HPDE6-E6E7 (cell line): ENCODE measurements at regions not wholly inside any gene's neighbourhood (a gene's known extent, or its start where the extent isn't known, plus 50 kb on each side); places are given as distances from the start of the nearest gene placed in this dataset.

Experiments used
- DNase-seq: peaks from one replicate; pipeline ENCODE4 v3.0.0; 2011; ENCODE audit warnings: missing footprints; ENCODE audit errors: extremely low spot score

DNA sequence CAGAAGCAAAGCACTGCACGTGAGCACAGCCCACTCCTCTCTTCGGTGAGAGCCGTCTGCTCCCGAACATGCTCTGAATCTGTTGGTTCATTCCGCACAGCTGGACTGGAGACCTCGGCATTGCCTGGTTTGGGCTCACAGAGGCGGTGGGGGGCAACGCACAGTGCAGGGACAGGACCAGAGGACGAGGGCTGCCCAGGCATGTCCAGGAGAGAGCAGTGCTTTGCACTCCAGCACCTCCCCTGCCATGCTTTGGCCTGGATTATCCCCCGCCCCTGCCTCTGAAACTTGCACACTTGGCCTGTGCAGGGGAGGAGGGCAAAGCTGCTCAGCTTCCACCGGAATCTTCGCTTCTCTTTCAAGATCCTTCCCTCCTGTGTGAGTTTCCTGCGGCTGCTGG lies 536.5 kb downstream of the BRD1 start:
- DNase-seq: no peak

DNA sequence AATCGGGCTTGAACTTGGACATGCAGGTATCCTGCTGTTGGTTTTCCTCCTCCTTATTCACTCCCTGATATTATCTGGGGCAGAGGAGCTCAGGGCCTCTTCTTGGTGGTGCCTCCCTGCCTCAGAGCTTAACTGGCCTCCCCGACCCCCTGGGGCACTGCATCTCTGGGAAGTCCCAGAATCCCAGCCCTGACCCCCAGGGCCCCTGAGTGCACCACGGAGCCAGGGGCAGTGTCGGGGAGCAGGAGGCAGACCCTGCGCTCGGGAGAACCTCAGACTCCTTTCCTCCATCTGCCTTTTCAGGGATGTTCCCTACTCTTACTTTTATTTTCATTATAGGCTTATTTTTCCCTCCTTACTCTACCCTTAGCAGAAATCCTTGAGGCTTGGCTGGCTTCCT lies 537.0 kb downstream of the BRD1 start:
- no peak for DNase-seq

DNA sequence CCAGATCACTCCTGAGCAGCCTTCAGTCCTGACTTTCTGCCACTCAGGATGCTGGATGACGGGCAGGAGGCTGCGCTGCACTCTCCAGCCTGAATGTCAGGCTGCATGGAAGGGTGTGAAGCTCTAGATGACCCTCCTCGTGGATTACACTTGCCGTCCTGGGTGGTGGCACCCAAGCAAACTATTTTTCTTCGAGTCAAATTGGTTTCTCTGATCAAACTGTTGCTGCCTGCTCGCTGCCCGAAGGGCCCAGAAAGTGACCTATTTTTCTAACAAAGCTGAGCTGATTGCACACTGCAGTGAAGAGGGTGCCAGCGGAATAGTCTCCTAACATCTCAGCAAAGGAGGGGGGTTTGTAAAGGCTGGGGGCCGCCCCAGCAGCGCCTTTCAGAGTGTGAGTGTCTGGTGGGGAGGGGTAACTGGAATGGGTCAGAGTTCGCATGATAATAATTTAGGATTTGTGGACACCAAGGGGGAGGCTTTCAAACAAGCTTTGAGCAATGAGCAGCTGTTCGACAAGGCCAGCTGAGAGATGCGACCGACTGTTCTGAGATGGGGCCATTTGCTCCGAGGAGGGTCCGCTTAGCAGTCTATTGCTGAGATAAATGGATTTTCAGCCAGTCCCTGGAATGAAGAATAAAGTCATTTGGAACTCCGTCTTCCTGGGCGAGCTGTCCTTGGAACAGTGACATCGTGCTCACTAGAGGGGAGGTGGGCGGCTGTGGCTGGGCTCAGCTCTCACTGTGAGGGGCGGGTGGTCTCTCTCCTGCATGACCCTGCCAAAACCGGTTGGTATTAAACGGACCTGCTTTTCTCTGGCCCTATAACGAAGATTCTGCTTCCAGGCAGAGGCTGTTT lies 537.6 kb downstream of the BRD1 start:
- no peak for DNase-seq

GRCh38 chr22:49286181-49286760 lies 541.4 kb downstream of the BRD1 start:
- no peak for DNase-seq

GRCh38 chr22:49284931-49285330 lies 542.7 kb downstream of the BRD1 start:
- DNase-seq: no peak

GRCh38 chr22:49284056-49284784 lies 543.5 kb downstream of the BRD1 start:
- DNase-seq: no peak

DNA sequence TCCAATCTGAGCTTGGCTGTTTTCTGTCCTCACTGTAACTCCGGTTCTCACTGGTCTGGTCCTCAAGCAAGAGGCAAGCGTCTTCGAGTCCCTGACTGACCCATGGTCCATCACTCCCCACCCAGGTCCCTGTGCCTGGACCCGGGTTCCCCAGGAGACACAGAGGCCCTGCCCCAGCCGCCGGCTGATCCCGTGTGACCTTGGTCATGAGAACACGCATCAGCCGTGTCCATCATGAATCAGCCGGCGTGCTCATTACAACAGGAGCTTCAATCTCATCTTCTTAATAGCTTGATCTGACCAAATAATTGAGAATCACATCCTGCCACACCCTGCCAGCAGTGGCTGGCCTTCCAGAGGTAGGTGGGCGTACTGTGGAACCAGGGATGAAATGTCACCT lies 545.1 kb downstream of the BRD1 start:
- DNase-seq: no peak

DNA sequence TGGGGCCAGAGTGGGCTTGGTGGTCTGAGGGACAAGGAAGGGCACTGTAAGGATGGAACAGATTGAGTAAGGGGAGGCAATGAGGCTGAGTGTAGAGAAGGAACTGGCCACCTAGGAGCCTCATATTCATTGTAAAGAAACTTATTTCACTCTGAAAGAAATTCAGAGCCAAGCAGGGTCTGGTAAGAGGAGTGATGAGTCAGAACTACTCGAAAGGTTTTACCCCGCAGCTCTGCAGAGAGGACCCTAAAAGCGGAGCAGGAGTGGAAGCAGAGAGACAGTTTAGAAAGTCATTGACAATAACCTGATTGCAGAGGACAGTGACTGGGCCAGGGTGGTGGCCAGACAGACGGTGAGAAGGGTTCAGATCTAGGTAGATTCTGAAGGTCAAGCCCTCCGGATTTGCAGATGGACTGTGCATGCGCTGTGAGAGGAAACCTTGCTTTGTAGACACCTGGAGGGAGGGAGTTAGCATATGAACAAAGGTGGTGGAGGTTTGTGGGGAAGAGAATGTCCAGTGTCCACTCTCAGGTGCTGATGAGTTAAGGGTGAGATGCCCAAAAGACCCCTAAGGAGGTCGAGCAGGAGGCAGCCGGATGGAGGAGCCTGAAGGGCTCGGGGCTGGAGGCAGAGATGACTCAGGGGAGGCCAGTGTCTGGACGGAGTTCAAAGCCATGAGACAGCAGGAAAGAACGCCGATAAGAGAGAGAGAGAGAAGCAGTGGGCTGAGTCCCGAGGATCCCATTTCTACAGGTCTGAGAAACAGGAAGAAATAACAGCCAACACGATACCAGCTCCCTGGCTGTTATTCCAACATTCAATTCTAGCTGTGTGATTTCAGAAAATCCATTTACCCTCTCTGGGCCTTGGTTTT lies 546.0 kb downstream of the BRD1 start:
- DNase-seq: no peak

GRCh38 chr22:49278340-49278739 lies 549.3 kb downstream of the BRD1 start:
- DNase-seq: no peak

GRCh38 chr22:49276567-49276966 lies 551.1 kb downstream of the BRD1 start:
- no peak for DNase-seq

DNA sequence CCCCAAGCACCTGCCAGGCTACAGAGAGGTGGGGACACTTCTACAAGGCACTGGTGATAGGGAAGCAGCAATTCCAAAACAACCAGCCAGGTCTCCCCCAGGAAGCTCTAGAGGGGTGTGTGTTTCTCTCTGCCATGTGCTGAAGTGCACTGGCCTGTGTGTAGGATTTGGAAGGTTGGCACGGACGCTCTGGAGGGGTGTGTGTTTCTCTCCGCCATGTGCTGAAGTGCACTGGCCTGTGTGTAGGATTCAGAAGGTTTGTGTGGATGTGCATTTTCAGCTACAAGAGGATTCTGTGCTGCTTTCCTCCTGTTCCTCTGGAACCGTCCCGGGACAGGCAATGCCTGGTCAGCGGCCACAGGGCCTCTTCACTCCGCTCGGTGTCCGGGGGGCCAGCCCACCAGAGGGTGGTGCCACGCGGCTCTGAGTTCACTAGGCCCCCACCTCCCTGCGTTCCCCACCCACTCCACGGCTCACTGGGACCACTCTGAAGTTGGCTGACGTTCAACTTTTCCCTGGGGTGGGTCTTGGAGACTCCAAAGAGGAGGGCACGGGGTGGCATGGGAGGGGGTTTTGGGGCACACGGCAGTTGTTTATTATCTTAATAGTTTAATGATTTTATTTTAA lies 552.8 kb downstream of the BRD1 start:
- no peak for DNase-seq

- DNase-seq: no peak
Measured at GRCh38 chr22:49272546-49273125, 555.0 kb downstream of the BRD1 start.

DNA sequence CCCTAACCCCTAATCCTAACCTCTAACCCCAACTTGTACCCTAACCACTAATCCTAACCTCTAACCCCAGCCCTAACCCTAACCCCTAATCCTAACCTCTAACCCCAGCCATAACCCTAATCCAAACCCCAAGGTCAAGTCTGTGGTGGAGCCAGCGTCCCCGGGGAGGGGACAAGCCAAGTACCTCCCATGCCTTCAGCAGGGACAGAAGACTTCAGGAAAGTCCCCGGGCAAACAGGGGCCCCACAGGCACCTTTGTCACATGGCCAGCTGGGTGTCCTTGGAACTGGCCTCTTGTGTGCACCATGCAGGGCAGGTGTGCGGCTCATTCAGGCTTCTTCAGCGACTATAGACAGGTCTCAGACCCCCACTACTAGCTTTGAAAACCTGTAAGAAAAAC lies 555.8 kb downstream of the BRD1 start:
- no peak for DNase-seq

- no peak for DNase-seq
Measured at GRCh38 chr22:49271369-49271727, 556.3 kb downstream of the BRD1 start.

GRCh38 chr22:49270595-49271368 lies 556.9 kb downstream of the BRD1 start:
- no peak for DNase-seq

GRCh38 chr22:49269928-49270327 lies 557.7 kb downstream of the BRD1 start:
- no peak for DNase-seq

- no peak for DNase-seq
Measured at GRCh38 chr22:49269371-49269770, 558.3 kb downstream of the BRD1 start.

DNA sequence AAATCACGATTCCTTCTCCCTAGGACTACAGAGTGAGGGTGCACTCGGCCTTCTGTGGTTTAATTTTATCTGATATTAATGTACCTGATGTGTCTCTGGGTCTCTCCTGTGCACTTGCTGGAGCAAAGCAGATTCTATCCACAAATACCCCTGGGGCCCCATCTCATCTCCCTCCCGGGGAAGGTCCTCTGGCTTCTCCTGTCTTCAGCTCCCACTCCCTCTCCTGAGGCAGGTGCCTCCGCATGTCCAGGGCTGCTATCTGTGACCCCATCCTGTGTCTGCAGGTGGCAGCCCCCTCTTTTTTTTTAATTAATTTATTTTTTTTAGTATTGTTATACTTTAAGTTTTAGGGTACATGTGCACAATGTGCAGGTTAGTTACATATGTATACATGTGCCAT lies 558.7 kb downstream of the BRD1 start:
- DNase-seq: no peak

- DNase-seq: no peak
Measured at GRCh38 chr22:49267996-49268395, 559.7 kb downstream of the BRD1 start.
